ENCODE measurements at regions not wholly inside any gene's neighbourhood (a gene's known extent, or its start where the extent isn't known, plus 50 kb on each side); places are given as distances from the start of the nearest gene placed in this dataset.

DNA sequence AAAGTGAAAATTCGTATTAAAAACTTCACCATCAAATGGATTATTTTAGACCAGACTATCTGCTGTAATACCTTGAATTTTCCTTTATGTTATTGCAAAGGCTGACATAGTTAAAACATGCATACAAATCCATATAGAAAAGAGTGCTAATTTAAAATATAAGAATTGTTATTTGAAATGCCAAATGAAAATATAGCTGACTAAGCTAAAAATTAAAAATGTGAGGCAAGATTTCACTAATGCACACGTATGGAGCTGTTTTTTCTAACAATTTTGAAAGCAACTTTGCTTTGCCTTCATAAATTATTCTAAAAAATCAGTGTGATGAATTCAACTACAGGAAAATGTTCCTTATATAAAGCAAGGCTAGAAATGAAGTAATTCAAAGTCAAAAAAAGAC, 62.5 kb downstream of the MPP7 start:
- Histone ChIP-seq H3K36me3 (replicated peaks; ENCODE audit: low read depth, low read length) (no peaks in the 10 kb centered on the region), H3K4me2 (ENCODE audit: low read length) (no peak overlapping the region), H2AFZ (ENCODE audit: low read depth, low read length) (no peak overlapping the region), H3K27ac (ENCODE audit: low read length) (no peak overlapping the region), H3K79me2 (ENCODE audit: low read length) (no peaks in the 10 kb centered on the region), H3K9me3 (ENCODE audit: insufficient read depth, low read length) (no peaks in the 10 kb centered on the region), H4K20me1 (ENCODE audit: insufficient read depth, low read length) (no peaks in the 10 kb centered on the region), H3K9ac (ENCODE audit: low read length) (no peak overlapping the region), H3K4me1 (ENCODE audit: low read length) (no peaks in the 10 kb centered on the region), H3K27me3 (ENCODE audit: low read depth, low read length) (no peaks in the 10 kb centered on the region), H3K4me3 (ENCODE audit: low read length) (no peak overlapping the region)
- no peak for TF ChIP-seq EZH2phosphoT487 (IDR thresholded peaks at IDR 0.05; ENCODE audit: low read depth)
- TF ChIP-seq, protein P1, sequence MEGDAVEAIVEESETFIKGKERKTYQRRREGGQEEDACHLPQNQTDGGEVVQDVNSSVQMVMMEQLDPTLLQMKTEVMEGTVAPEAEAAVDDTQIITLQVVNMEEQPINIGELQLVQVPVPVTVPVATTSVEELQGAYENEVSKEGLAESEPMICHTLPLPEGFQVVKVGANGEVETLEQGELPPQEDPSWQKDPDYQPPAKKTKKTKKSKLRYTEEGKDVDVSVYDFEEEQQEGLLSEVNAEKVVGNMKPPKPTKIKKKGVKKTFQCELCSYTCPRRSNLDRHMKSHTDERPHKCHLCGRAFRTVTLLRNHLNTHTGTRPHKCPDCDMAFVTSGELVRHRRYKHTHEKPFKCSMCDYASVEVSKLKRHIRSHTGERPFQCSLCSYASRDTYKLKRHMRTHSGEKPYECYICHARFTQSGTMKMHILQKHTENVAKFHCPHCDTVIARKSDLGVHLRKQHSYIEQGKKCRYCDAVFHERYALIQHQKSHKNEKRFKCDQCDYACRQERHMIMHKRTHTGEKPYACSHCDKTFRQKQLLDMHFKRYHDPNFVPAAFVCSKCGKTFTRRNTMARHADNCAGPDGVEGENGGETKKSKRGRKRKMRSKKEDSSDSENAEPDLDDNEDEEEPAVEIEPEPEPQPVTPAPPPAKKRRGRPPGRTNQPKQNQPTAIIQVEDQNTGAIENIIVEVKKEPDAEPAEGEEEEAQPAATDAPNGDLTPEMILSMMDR (IDR thresholded peaks at IDR 0.05; ENCODE audit: low read depth, low read length) = no peak

DNA sequence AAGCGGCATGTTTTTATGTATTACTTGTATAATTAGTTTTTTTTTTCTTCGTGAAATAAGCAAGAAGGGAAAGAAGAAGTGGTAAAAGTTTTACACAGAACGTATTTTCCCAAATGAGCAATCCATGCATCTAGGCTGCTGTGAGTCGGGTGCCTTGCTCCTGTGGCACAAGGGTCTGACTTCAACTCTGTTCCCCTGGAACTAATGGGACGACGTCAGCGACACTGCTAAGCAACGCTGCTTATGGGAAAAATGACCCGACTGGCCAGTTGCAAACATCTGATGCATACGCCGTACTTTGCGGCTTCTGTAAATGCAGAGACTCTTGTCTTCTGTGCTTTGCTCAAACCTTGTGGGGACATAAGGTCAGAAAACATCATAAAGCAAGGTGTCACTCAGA, 66.3 kb downstream of the MPP7 start:
- no peak overlapping the region for H3K4me2 ChIP-seq (ENCODE audit: low read length)
- H3K4me3 ChIP-seq (ENCODE audit: low read length) = no peak overlapping the region
- H3K4me1 ChIP-seq (ENCODE audit: low read length) = no peaks in the 10 kb centered on the region
- no peaks in the 10 kb centered on the region for H3K27me3 ChIP-seq (ENCODE audit: low read depth, low read length)
- no peaks in the 10 kb centered on the region for H3K9me3 ChIP-seq (ENCODE audit: insufficient read depth, low read length)
- H4K20me1 ChIP-seq (ENCODE audit: insufficient read depth, low read length) = no peaks in the 10 kb centered on the region
- no peaks in the 10 kb centered on the region for H3K79me2 ChIP-seq (ENCODE audit: low read length)
- TF ChIP-seq, protein P1 (IDR thresholded peaks at IDR 0.05; ENCODE audit: low read depth, low read length) = no peak
- TF ChIP-seq EZH2phosphoT487 (IDR thresholded peaks at IDR 0.05; ENCODE audit: low read depth) = no peak
- no peak overlapping the region for H2AFZ ChIP-seq (ENCODE audit: low read depth, low read length)
- no peak overlapping the region for H3K9ac ChIP-seq (ENCODE audit: low read length)
- no peaks in the 10 kb centered on the region for H3K36me3 ChIP-seq (replicated peaks; ENCODE audit: low read depth, low read length)
- no peak overlapping the region for H3K27ac ChIP-seq (ENCODE audit: low read length)

DNA sequence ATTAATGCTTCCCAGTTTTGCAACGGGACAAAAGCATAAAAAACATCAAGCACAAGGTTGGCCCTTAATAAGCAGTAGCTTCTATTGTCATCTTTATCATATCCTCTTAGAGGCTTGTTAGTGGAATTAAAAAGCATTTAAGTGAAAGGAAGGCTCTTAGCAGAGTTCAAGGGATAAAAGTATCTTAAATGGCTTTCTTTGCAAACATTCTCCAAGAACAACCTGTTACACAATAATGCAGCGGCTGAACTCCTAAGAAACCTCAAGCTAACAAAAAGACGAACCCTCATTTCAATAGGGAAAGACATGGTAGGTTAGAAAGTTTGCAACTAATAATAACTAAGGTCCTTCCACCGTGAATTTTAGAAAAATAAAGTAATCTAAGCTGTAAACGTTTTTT, 82.1 kb downstream of the MPP7 start:
- Histone ChIP-seq H3K4me2 (ENCODE audit: low read length) (no peak overlapping the region), H3K9ac (ENCODE audit: low read length) (no peak overlapping the region), H3K4me3 (ENCODE audit: low read length) (no peak overlapping the region), H2AFZ (ENCODE audit: low read depth, low read length) (no peak overlapping the region), H3K27ac (ENCODE audit: low read length) (no peak overlapping the region), H3K27me3 (ENCODE audit: low read depth, low read length) (no peaks in the 10 kb centered on the region), H3K4me1 (ENCODE audit: low read length) (peaks cover 3% of the 10 kb centered on the region), H3K36me3 (replicated peaks; ENCODE audit: low read depth, low read length) (no peaks in the 10 kb centered on the region), H3K9me3 (ENCODE audit: insufficient read depth, low read length) (no peaks in the 10 kb centered on the region), H3K79me2 (ENCODE audit: low read length) (no peaks in the 10 kb centered on the region), H4K20me1 (ENCODE audit: insufficient read depth, low read length) (no peaks in the 10 kb centered on the region)
- TF ChIP-seq, protein P1 (IDR thresholded peaks at IDR 0.05; ENCODE audit: low read depth, low read length) = no peak

DNA sequence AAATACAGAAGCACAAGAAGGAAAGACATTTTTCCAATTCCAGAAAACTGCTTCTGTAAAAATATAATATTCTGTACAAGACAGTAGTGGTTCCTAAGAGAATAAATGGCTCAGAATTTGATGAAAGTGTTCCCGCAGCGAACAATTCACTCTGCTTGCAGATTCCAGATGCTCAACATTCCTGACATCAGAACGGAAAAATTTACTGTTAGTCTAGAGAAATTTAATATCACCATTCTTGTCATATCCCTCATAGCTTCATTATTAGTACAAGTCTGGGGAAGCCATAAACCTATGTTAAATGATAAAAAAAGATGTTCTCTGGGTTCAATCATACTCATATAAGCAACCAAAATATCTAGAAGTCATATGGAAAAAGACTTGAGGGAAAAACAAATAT, 83.6 kb downstream of the MPP7 start:
- H3K79me2 ChIP-seq (ENCODE audit: low read length) = no peaks in the 10 kb centered on the region
- H3K27ac ChIP-seq (ENCODE audit: low read length) = no peak overlapping the region
- no peak overlapping the region for H3K4me2 ChIP-seq (ENCODE audit: low read length)
- no peaks in the 10 kb centered on the region for H4K20me1 ChIP-seq (ENCODE audit: insufficient read depth, low read length)
- no peaks in the 10 kb centered on the region for H3K9me3 ChIP-seq (ENCODE audit: insufficient read depth, low read length)
- no peak overlapping the region for H3K9ac ChIP-seq (ENCODE audit: low read length)
- H2AFZ ChIP-seq (ENCODE audit: low read depth, low read length) = no peak overlapping the region
- TF ChIP-seq, protein P1 (IDR thresholded peaks at IDR 0.05; ENCODE audit: low read depth, low read length) = no peak
- no peak for TF ChIP-seq EZH2phosphoT487 (IDR thresholded peaks at IDR 0.05; ENCODE audit: low read depth)
- H3K36me3 ChIP-seq (replicated peaks; ENCODE audit: low read depth, low read length) = no peaks in the 10 kb centered on the region
- peaks cover 3% of the 10 kb centered on the region for H3K4me1 ChIP-seq (ENCODE audit: low read length)
- no peaks in the 10 kb centered on the region for H3K27me3 ChIP-seq (ENCODE audit: low read depth, low read length)
- no peak overlapping the region for H3K4me3 ChIP-seq (ENCODE audit: low read length)
